ENCODE measurements at regions not wholly inside any gene's neighbourhood (a gene's known extent, or its start where the extent isn't known, plus 50 kb on each side); places are given as distances from the start of the nearest gene placed in this dataset.
A peak's percentile ranks its signal among the peaks of the same experiment; 100 is the strongest.
"Not testable (repeated sequence)": the region's sequence is repeated elsewhere in the genome, so short reads cannot be mapped to it uniquely, and the experiment has no call there.

DNA sequence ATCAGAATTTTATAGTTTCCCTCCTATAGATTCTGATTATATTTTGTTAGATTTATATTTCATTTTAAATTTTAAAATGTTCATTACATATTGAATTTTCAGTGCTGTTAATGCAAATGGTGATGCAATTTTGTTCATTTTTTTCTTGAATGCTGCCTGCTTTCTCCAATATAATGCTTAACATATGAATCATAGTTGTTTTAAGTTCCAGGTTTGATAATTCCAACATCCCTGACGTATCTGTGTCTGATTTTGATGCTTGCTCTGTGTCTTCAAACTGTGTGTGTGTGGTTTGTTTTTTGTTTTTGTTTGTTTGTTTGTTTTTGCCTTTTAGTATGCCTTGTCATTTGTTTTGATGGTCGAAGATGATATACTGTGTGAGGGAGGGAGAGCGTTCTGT is 134.7 kb upstream of the ELAC2 start:
- H3K4me1 Mint-ChIP-seq (ENCODE audit: low read depth), result peaks cover 28% of the 10 kb centered on the region
- H3K27ac Mint-ChIP-seq, result peak overlapping the region; percentile 76
- H3K4me3 Mint-ChIP-seq, result peak overlapping the region; percentile 55
- H3K27me3 Mint-ChIP-seq (ENCODE audit: insufficient read depth), result peaks cover 7% of the 10 kb centered on the region; the same call in 1 of the 2 replicates
- no peaks in the 10 kb centered on the region for H3K36me3 Mint-ChIP-seq (ENCODE audit: low read depth)
- no peak for DNase-seq
- TF ChIP-seq, protein P1, sequence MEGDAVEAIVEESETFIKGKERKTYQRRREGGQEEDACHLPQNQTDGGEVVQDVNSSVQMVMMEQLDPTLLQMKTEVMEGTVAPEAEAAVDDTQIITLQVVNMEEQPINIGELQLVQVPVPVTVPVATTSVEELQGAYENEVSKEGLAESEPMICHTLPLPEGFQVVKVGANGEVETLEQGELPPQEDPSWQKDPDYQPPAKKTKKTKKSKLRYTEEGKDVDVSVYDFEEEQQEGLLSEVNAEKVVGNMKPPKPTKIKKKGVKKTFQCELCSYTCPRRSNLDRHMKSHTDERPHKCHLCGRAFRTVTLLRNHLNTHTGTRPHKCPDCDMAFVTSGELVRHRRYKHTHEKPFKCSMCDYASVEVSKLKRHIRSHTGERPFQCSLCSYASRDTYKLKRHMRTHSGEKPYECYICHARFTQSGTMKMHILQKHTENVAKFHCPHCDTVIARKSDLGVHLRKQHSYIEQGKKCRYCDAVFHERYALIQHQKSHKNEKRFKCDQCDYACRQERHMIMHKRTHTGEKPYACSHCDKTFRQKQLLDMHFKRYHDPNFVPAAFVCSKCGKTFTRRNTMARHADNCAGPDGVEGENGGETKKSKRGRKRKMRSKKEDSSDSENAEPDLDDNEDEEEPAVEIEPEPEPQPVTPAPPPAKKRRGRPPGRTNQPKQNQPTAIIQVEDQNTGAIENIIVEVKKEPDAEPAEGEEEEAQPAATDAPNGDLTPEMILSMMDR (IDR thresholded peaks at IDR 0.05), result no peak
- no peaks in the 10 kb centered on the region for H3K9me3 Mint-ChIP-seq

DNA sequence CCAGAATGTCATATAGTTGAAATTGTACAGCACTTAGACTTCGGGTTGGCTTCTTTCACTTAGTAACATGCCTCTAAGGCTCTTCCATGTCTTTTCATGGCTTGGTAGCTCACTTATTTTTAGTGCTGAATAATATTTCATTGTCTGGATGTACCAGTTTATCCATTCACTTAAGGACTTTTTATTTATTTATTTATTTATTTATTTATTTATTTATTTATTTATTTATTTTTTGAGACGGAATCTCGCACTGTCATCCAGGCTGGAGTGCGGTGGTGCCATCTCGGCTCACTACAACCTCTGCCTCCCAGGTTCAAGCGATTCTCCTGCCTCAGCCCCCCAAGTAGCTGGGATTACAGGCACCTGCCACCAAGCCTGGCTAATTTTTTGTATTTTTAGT is 132.9 kb upstream of the ELAC2 start:
- peaks cover 28% of the 10 kb centered on the region for H3K4me1 Mint-ChIP-seq (ENCODE audit: low read depth)
- H3K9me3 Mint-ChIP-seq; H3K4me3 Mint-ChIP-seq; H3K36me3 Mint-ChIP-seq (ENCODE audit: low read depth); H3K27ac Mint-ChIP-seq; H3K27me3 Mint-ChIP-seq (ENCODE audit: insufficient read depth); DNase-seq: not testable (repeated sequence)

DNA sequence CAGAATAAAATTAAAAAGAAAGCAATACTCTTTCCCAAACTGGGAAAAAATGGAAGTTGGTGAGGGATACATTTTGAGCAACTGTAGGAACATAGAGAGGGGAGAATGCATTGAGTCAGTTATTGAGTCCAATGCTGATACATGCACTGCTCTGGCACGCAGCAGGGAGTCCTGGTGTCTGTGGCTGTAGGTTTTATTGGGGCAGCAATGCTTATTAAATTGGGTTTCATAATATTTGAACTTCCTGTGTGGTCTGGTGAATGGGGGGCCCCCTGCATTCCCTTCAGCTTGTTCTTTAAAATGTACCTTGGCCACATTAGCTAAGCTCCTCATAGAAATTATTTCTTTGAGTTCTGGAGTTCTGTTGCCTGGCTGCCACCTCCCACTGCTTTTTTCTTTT is 125.2 kb upstream of the ELAC2 start:
- Mint-ChIP-seq H3K9me3 (no peaks in the 10 kb centered on the region), H3K4me3 (no peak overlapping the region), H3K27me3 (ENCODE audit: insufficient read depth) (peaks cover 8% of the 10 kb centered on the region), H3K4me1 (ENCODE audit: low read depth) (no peaks in the 10 kb centered on the region), H3K27ac (no peak overlapping the region), H3K36me3 (ENCODE audit: low read depth) (no peaks in the 10 kb centered on the region)
- TF ChIP-seq, protein P1 (IDR thresholded peaks at IDR 0.05), result no peak
- no peak for DNase-seq

DNA sequence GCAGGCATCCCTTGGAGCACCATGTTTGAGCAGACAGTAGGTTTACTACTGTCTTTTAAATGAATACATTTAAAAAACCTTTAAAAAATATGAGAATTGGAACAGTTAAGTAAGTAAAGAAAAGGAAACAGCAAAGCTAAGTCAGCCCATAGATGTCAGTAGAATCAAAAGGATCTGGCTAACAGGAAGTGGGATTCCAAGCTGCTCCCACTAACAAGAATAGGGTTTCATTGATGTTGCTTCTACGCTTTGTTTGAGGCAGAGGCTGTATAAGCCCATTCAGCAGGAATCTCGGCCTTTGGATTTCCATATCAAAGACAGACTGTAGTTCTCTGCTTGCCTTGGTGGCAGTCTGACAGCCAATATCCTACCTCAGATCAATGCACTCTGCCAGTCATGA is 122.9 kb upstream of the ELAC2 start:
- no peaks in the 10 kb centered on the region for H3K36me3 Mint-ChIP-seq (ENCODE audit: low read depth)
- H3K4me1 Mint-ChIP-seq (ENCODE audit: low read depth), result no peaks in the 10 kb centered on the region
- H3K27ac Mint-ChIP-seq, result no peak overlapping the region
- H3K4me3 Mint-ChIP-seq, result no peak overlapping the region
- DNase-seq, result no peak
- H3K9me3 Mint-ChIP-seq, result no peaks in the 10 kb centered on the region
- peaks cover 9% of the 10 kb centered on the region for H3K27me3 Mint-ChIP-seq (ENCODE audit: insufficient read depth)
- TF ChIP-seq, protein P1 (IDR thresholded peaks at IDR 0.05), result peak; percentile 31; the same call in 1 of the 2 replicates

DNA sequence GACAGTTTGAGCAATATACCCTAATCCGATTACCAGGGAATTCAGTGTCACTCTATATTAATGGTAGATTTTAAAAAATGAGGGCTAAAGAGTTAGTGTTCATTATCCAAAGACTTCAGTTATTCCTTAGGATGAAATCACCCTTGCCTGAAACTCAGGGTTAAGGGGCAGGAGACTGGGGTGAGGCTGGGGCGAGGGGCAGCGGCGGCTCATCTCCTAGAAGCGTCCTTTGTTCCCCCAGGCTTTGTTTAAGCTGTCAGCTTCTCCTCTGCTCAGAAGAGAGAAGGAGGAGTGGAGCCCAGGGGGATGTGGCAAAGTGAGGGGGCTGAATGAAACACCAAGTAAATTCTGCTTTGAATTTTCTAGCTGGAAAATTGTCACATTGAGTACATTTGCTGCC is 117.7 kb upstream of the ELAC2 start:
- Mint-ChIP-seq H3K27me3 (ENCODE audit: insufficient read depth) (peaks cover 25% of the 10 kb centered on the region), H3K36me3 (ENCODE audit: low read depth) (no peaks in the 10 kb centered on the region), H3K9me3 (no peaks in the 10 kb centered on the region), H3K4me3 (no peak overlapping the region), H3K27ac (no peak overlapping the region), H3K4me1 (ENCODE audit: low read depth) (no peaks in the 10 kb centered on the region)
- DNase-seq, result no peak
- TF ChIP-seq, protein P1 (IDR thresholded peaks at IDR 0.05), result no peak

DNA sequence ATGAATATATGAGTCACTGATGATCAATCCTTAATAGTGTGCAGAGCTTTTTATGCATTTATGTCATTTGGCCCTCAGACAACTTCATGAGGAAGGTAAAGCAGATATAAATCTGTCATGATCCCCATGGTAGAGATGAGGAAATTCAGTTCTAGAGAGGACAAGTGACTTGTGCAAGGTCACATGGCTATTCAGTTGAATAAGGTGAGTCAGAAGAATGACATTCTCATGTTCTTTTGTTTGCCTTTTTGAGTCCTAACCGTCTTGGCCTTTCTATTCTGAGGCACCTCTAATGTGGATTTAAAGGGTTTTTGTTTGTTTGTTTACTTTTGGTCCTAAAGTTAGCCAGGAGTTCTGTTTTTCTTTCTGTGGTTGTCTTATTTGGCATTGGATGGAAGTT is 116.2 kb upstream of the ELAC2 start:
- H3K4me3 Mint-ChIP-seq, result no peak overlapping the region
- no peak for DNase-seq
- H3K27me3 Mint-ChIP-seq (ENCODE audit: insufficient read depth), result peaks cover 23% of the 10 kb centered on the region
- H3K4me1 Mint-ChIP-seq (ENCODE audit: low read depth), result no peaks in the 10 kb centered on the region
- no peak overlapping the region for H3K27ac Mint-ChIP-seq
- TF ChIP-seq, protein P1 (IDR thresholded peaks at IDR 0.05), result no peak
- no peaks in the 10 kb centered on the region for H3K36me3 Mint-ChIP-seq (ENCODE audit: low read depth)
- H3K9me3 Mint-ChIP-seq, result no peaks in the 10 kb centered on the region
